DMS53 treated with DMSO at 0.1 percent for 48 hours (cell line): ENCODE measurements at regions not wholly inside any gene's neighbourhood (a gene's known extent, or its start where the extent isn't known, plus 50 kb on each side); places are given as distances from the start of the nearest gene placed in this dataset.
"Not testable (repeated sequence)": the region's sequence is repeated elsewhere in the genome, so short reads cannot be mapped to it uniquely, and the experiment has no call there.

Experiments
- DNase-seq: peaks from one replicate; lab custom pipeline; 2025; ENCODE audit not compliant: unreplicated experiment; lab: John Stamatoyannopoulos, UW

- DNase-seq, result peak; percentile 10
These were observed 441.2 kb downstream of the BTG1 start for GRCh38 chr12:91704446-91704845.

DNA sequence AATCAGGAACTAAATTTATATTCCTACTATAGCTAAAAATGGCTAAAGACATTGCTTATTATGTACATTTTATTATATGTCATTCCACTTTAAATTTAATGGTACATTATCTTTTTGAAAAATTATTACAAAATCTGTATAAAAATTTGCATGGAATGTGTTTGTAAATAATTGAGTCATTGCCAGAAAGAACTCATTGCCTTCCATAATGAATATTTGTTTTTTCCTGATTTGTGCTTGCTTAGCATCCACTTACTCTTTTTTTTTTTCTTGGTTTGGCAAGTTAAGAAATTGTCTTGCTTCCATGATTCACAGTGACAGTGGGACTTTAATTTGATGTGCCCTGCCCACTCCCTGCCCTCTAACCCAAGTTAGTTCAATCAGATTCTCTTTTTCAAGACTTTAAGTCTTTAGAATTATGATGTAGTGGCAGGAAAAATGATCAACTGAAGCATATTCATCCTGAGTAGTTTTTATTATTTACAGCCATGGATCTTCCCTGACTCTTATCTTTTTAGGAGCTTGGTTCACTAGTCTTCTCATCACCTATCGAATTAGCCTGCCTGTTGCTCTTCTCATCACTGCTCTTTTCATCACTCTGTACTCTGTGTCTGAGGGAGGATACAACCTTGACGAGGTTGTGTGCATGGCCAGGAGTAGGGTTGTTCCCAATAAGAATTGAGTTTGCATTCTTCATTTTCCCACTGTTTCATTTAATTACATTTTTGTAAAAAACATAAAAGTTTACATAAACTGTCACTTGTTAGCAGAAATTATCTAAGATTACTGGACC is 442.0 kb downstream of the BTG1 start:
- DNase-seq, result no peak

DNA sequence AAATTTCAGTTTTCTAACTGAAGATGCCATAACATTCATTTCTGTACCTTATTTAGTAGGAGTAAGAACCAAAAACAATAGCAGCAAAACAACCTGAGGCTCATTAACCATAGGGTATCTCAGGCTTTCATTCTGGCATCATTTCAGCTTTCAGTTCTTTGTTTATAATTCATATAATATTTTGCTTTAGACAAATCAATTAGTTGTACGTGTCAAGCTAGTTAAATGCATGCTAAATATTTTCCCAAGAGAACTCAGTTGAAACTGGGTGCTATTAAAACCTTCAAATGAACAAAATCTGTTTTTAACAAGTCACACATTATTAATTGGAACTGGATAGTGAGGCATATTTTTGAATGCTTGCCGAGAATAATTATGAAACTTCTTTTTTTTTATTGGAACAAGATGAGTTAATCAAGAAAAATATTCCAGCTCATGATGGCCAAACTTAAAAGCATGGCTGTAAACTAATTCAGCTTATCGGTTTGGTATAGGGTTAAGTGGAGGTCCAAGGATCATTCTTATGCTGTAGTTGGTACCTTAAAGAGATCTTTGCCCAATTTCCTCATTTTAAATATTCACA is 442.7 kb downstream of the BTG1 start:
- DNase-seq, result no peak

GRCh38 chr12:91695964-91696363 is 449.7 kb downstream of the BTG1 start:
- DNase-seq, result peak; percentile 27

GRCh38 chr12:91695406-91695805 is 450.2 kb downstream of the BTG1 start:
- not testable (repeated sequence) for DNase-seq

GRCh38 chr12:91690531-91690930 is 455.1 kb downstream of the BTG1 start:
- no peak for DNase-seq

GRCh38 chr12:91687052-91688017 is 458.3 kb downstream of the BTG1 start:
- peak; percentile 23 for DNase-seq

DNA sequence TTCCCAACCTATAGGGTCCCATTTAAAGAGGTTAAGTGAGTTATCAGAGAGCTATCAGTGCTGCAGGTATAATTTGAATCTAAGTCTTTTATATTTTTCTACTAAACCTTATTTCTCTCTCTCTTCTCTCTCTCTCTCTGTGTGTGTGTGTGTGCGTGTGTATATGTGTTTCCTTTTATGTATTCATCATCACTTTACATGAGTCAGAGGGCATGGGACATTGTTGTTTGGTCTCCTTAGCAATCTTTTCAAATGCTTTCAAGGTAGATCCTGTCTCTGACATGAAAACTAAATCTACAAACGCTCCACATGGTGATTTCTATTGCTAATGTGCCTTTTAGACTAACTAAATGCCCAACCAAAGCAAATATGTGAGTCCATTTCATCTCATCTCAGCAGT is 459.7 kb downstream of the BTG1 start:
- DNase-seq, result peak; percentile 31

DNA sequence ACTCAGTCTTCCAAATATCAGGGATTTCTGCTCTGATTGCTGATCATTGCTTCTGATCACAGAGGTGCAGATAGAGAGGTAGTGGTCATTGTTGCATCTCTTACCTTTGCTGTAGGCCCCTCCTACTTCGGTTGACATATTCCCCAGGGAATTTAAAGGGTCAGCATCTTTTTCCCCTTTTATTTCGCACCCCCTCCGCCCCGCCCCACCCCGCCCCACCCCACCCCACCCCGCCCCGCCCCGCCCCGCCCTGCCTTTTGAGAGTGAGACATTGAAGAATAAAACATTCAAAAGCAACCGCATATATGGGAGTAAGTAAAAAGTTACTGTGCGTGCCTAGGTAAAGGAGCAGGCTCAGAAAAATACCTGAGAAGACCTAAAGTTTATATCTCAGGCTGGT is 463.9 kb downstream of the BTG1 start:
- DNase-seq, result no peak

- DNase-seq, result no peak
These were observed 464.8 kb downstream of the BTG1 start for GRCh38 chr12:91680864-91681263.

DNA sequence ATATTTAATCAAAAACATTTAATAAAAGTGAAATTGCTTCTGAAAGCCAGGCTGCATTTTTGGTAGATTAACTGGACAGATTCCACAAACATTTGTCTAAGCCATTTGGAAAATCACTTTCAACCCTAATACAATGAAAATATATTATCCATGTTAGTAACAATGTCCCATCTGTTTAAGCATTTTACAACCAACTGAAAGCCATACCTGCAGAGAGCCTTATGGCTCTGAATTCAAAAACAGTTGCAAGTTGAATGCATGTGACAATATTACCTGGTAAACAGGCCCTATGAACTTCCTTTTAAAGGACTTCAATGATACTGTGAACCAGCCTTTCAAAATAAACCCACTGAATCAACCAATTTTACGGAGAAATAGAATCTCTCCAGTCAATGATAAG is 468.1 kb downstream of the BTG1 start:
- DNase-seq, result no peak

GRCh38 chr12:91675401-91675800 is 470.2 kb downstream of the BTG1 start:
- no peak for DNase-seq

GRCh38 chr12:91672130-91672529 is 473.5 kb downstream of the BTG1 start:
- no peak for DNase-seq

DNA sequence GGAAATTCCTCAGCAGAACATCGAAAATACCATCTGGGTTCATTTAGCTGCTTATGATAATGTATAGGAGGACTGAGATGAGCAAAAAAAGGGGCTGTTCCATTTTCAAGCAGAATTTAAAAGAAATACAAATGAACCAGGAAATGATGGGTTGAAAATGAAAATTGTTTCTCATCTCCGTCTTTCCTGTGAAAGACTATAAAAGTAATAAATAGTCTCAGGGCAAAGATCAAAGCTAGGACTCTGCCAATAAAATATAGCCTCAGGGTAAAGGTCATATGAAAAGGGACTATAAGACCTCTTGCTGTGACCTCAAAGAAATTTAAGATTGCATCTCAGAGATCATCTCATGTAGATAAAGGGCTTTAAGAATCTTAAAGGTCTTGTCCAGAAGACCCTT is 478.0 kb downstream of the BTG1 start:
- DNase-seq, result no peak

- peak; percentile 91 for DNase-seq
These were observed 481.1 kb upstream of the DCN start for GRCh38 chr12:91663744-91664143.

GRCh38 chr12:91663310-91663709 is 480.7 kb upstream of the DCN start:
- DNase-seq, result peak; percentile 91

- no peak for DNase-seq
These were observed 479.4 kb upstream of the DCN start for GRCh38 chr12:91662021-91662420.

GRCh38 chr12:91657032-91657431 is 474.4 kb upstream of the DCN start:
- DNase-seq, result no peak

- no peak for DNase-seq
These were observed 473.3 kb upstream of the DCN start for GRCh38 chr12:91655966-91656365.

DNA sequence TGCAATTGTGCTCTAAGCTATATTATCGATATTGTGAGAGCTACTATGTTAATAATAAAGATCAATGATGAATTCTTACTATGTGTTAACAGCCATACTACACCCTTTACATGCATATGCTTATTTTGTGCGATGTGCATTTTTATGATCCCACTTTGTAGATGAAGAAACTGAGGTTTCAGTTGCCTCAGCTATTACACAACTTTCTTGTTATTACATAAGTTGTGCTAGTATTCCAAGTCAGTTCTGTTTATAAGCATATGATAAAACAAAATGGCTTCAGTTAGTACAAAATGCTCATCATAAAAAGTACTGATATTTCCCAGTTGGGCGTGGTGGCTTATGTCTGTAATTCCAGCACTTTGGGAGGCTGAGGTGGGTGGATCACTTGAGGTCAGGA is 471.5 kb upstream of the DCN start:
- DNase-seq, result no peak

DNA sequence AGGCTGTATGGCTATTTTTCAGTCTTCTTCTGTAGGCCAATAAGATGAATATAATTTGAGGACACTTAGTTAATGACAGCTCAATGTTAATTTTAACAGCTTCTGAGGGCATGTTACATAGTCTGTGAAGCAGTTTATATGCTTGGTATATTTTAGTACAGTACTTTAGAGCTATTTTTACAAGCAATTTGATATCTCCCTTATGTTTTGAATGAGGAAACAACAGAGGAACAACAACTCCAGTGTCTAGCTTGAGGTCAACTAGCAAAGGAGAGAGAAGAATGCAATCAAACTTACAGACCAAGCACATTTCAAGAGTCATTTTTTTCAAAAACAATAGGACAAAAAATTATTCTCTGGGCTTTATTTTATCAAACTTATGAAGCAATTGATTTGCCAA is 469.1 kb upstream of the DCN start:
- no peak for DNase-seq

- no peak for DNase-seq
These were observed 461.1 kb upstream of the DCN start for GRCh38 chr12:91643763-91644162.
